ENCODE measurements at regions not wholly inside any gene's neighbourhood (a gene's known extent, or its start where the extent isn't known, plus 50 kb on each side); places are given as distances from the start of the nearest gene placed in this dataset.

- no peak for TF ChIP-seq POLR2A (IDR thresholded peaks at IDR 0.05; ENCODE audit: control extremely low read depth in 1 of 2, low read depth in 2 of 2, low read length in 2 of 2)
- no peak for TF ChIP-seq SIRT6 (IDR thresholded peaks at IDR 0.05; ENCODE audit: low read length)
- TF ChIP-seq CTCF (IDR thresholded peaks at IDR 0.05; ENCODE audit: control extremely low read depth in 1 of 3, insufficient read depth in 1 of 3, low read depth in 1 of 3, low read length in 3 of 3) = no peak
- TF ChIP-seq SUZ12 (IDR thresholded peaks at IDR 0.05; ENCODE audit: low read length) = no peak
- TF ChIP-seq RAD21 (IDR thresholded peaks at IDR 0.05 in 1 of 2, conservative IDR thresholded peaks at IDR 0.05 in 1 of 2; ENCODE audit: low read depth in 2 of 2, low read length in 2 of 2) = no peak
- TF ChIP-seq TAF7 (optimal IDR thresholded peaks at IDR 0.05; ENCODE audit: borderline replicate concordance, low read depth, low read length) = no peak
- TF ChIP-seq USF2 (IDR thresholded peaks at IDR 0.05; ENCODE audit: low read length) = no peak
- no peak for TF ChIP-seq ATF3 (IDR thresholded peaks at IDR 0.05; ENCODE audit: insufficient read depth, low read depth, low read length)
- TF ChIP-seq MAX (IDR thresholded peaks at IDR 0.05) = no peak
- TF ChIP-seq HDAC2 (IDR thresholded peaks at IDR 0.05; ENCODE audit: borderline replicate concordance in 1 of 2, low read depth in 2 of 2, low read length in 2 of 2) = no peak
- TF ChIP-seq CTBP2 (IDR thresholded peaks at IDR 0.05; ENCODE audit: borderline replicate concordance, insufficient read depth, insufficient read length, low read length) = no peak
Observed at GRCh38 chr5:130398825-130399224, 494.6 kb downstream of the CHSY3 start.

Measured in H1 (cell line).